Ovary (tissue), 7 donors: ENCODE measurements at regions not wholly inside any gene's neighbourhood (a gene's known extent, or its start where the extent isn't known, plus 50 kb on each side); places are given as distances from the start of the nearest gene placed in this dataset.

Experiments
- DNase-seq, 5 donors: peaks; one replicate each; pipeline ENCODE4 v3.0.0-alpha.2; 2019 to 2020
- H3K27ac ChIP-seq, 2 donors: fragments of 200-600 bp; one replicate each; pipeline versions ENCODE4 v1.5.1 to v1.8.0; 2019 to 2022
- H3K27me3 ChIP-seq: fragments of 200-600 bp; one replicate; pipeline ENCODE4 v1.8.0; 2022
- H3K36me3 ChIP-seq: fragments of 200-600 bp; sonication (generic); one replicate; pipeline ENCODE4 v1.5.1; 2019
- H3K4me1 ChIP-seq: one replicate; pipeline ENCODE4 v1.8.1; 2013; ENCODE audit warnings: mild to moderate bottlenecking, moderate library complexity; ENCODE audit not compliant: insufficient read depth
- H3K4me3 ChIP-seq: fragments of 200-600 bp; sonication (generic); one replicate; pipeline ENCODE4 v1.5.1; 2017
- H3K9me3 ChIP-seq, 2 donors: fragments of 200-600 bp in 1 of 2; sonication (generic) in 1 of 2; one replicate each; pipeline versions ENCODE4 v1.5.1 to v1.8.1; 2013 to 2019; ENCODE audit warnings: mild to moderate bottlenecking in 1 of 2, moderate library complexity in 1 of 2
- EP300 ChIP-seq: sonication (generic); formaldehyde crosslinking; IDR thresholded peaks from one replicate; pipeline ENCODE4 v1.6.1; 2017; ENCODE audit warnings: antibody characterized with exemption
- POLR2A ChIP-seq: fragments of 450-650 bp; IDR thresholded peaks from one replicate; pipeline ENCODE4 v1.6.1; 2017; ENCODE audit warnings: antibody characterized with exemption, mild to moderate bottlenecking, moderate library complexity
- WGBS, 3 donors: extraction: QIAGEN DNeasy Blood & Tissue Kit in 1 of 3; methylation state at CpG; one replicate each; pipeline versions ENCODE4 v1.1.5 to v1.1.7; 2013 to 2017; 5-methylcytosine and 5-hydroxymethylcytosine counted together
- intact Hi-C, 4 donors: fragments of 100-400 bp; cut with DNase I; formaldehyde crosslinking; loops; one replicate each; pipeline versions ENCODE4 v1.11.0 to v1.15.1; 2022 to 2023
- TF ChIP-seq, protein P1 (sequence below), 3 donors: fragments of 450-650 bp in 2 of 3; fragments of 200-600 bp in 1 of 3; IDR thresholded peaks; one replicate each; pipeline versions ENCODE4 v1.5.1 to v1.8.0; 2016 to 2022; ENCODE audit warnings: antibody characterized with exemption in 3 of 3, mild to moderate bottlenecking in 1 of 3
- donor health status: DM: no; HTN: no; CAD: no; lungs with moderate emphysema.
- donor health status: DM: no; HTN: no; CAD: no.
- donor health status: Bipolar disorder and iron deficiency.
- donor health status: DM: no; HTN: no; CAD: no.
- donor health status: DM: yes; HTN: yes; CAD: no.

DNA sequence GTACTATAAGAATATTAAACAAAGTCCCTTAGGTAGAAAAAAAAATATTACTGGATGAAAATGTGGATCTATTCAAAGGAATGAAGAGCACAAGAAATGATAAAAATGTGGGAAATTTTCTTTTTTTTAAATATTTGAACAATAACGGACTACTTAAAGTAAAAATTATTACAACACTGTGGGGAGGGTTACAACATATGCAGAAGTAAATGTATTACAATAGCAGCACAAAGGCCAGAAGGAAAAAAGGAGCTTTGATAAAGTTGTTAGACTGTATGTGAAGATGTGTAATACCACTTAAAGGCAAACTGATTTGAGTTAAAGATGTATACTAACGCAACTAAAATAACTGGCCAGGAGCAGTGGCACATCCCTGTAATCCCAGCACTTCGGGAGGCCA, 427.1 kb downstream of the SHQ1 start:
- peaks cover 2% of the 10 kb centered on the region for H3K4me1 ChIP-seq
- no peaks in the 10 kb centered on the region for H3K27me3 ChIP-seq
- H3K27ac ChIP-seq = no peak overlapping the region
- 93 to 98% (median 95%) methylated on average over 3 of the region's 3 CpGs for whole genome bisulfite sequencing, 3 donors
- no peaks in the 10 kb centered on the region for H3K9me3 ChIP-seq
- H3K36me3 ChIP-seq = no peaks in the 10 kb centered on the region
- no peak overlapping the region for H3K4me3 ChIP-seq
- TF ChIP-seq, protein P1, sequence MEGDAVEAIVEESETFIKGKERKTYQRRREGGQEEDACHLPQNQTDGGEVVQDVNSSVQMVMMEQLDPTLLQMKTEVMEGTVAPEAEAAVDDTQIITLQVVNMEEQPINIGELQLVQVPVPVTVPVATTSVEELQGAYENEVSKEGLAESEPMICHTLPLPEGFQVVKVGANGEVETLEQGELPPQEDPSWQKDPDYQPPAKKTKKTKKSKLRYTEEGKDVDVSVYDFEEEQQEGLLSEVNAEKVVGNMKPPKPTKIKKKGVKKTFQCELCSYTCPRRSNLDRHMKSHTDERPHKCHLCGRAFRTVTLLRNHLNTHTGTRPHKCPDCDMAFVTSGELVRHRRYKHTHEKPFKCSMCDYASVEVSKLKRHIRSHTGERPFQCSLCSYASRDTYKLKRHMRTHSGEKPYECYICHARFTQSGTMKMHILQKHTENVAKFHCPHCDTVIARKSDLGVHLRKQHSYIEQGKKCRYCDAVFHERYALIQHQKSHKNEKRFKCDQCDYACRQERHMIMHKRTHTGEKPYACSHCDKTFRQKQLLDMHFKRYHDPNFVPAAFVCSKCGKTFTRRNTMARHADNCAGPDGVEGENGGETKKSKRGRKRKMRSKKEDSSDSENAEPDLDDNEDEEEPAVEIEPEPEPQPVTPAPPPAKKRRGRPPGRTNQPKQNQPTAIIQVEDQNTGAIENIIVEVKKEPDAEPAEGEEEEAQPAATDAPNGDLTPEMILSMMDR (IDR thresholded peaks at IDR 0.05) = no peak
- no peak for TF ChIP-seq POLR2A
- TF ChIP-seq EP300 = no peak
- DNase-seq = no peak
- intact Hi-C loops = no loop called here

GRCh38 chr3:72418856-72419255, 429.4 kb downstream of the SHQ1 start:
- DNase-seq = no peak
- H3K36me3 ChIP-seq = no peaks in the 10 kb centered on the region
- H3K4me1 ChIP-seq = no peaks in the 10 kb centered on the region
- TF ChIP-seq EP300 = no peak
- no peak for TF ChIP-seq POLR2A
- TF ChIP-seq, protein P1 (IDR thresholded peaks at IDR 0.05) = no peak
- H3K27ac ChIP-seq = no peak overlapping the region
- no peaks in the 10 kb centered on the region for H3K27me3 ChIP-seq
- intact Hi-C loops = no loop called here
- no peak overlapping the region for H3K4me3 ChIP-seq
- H3K9me3 ChIP-seq = no peaks in the 10 kb centered on the region
- WGBS, 3 donors = 93 to 95% (median 93%) methylated on average over 8 of the region's 8 CpGs

DNA sequence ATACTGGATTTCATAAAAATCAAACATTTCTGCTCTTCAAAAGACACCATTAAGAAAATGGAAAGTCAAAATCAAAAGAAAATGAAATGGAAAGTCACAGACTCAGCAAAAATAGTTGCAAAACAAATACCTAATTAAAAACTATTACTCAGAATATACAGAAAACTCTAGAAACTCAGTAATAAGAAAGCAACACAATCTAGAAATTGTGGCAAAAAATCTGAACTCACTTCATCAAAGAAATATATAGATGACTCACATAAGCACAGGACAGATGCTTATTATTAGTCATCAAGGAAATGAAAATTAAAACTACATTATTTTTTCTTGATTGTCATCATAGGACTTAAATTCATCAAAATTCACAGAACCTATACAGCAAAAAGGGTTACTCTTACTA, 430.0 kb downstream of the SHQ1 start:
- TF ChIP-seq, protein P1 (IDR thresholded peaks at IDR 0.05) = no peak
- no peak for TF ChIP-seq EP300
- no peak for TF ChIP-seq POLR2A
- Histone ChIP-seq H3K4me3 (no peak overlapping the region), H3K4me1 (no peaks in the 10 kb centered on the region), H3K36me3 (no peaks in the 10 kb centered on the region), H3K9me3 (no peaks in the 10 kb centered on the region), H3K27ac (no peak overlapping the region), H3K27me3 (no peaks in the 10 kb centered on the region)
- DNase-seq = no peak
- intact Hi-C loops = no loop called here

GRCh38 chr3:72414481-72415016, 433.7 kb downstream of the SHQ1 start:
- Histone ChIP-seq H3K4me3 (no peak overlapping the region), H3K9me3 (no peaks in the 10 kb centered on the region), H3K36me3 (no peaks in the 10 kb centered on the region), H3K27ac (no peak overlapping the region), H3K27me3 (no peaks in the 10 kb centered on the region), H3K4me1 (peaks cover 8% of the 10 kb centered on the region)
- no peak for DNase-seq
- intact Hi-C loops = no loop called here
- WGBS, 3 donors = 64 to 66% (median 64%) methylated on average over 3 of the region's 3 CpGs
- TF ChIP-seq, protein P1 (IDR thresholded peaks at IDR 0.05) = no peak
- TF ChIP-seq POLR2A (no peak), EP300 (no peak)

DNA sequence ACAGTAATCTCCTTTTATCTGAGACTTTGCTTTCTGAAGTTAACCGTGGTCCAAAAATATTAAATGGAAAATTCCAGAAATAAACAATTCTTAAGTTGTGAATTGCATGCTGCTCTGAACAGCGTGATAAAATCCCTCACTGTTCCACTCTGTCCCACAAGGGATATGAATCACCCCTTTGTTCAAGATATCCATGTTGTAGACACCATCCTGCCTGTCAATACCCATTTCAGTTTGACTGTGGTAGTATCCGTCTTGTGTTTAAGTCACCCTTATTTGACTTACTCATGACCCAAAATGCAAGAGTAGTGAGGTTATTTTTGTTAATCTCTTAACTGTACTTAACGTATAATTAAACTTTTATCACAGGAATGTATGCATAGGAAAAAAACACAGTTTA, 435.0 kb downstream of the SHQ1 start:
- no peaks in the 10 kb centered on the region for H3K36me3 ChIP-seq
- TF ChIP-seq, protein P1 (IDR thresholded peaks at IDR 0.05) = no peak
- TF ChIP-seq POLR2A (no peak), EP300 (no peak)
- no peaks in the 10 kb centered on the region for H3K27me3 ChIP-seq
- intact Hi-C loops = no loop called here
- WGBS, 3 donors = 56 to 65% (median 64%) methylated on average over 4 of the region's 4 CpGs
- H3K4me1 ChIP-seq = peaks cover 9% of the 10 kb centered on the region
- no peak overlapping the region for H3K27ac ChIP-seq
- DNase-seq = no peak
- no peak overlapping the region for H3K4me3 ChIP-seq
- no peaks in the 10 kb centered on the region for H3K9me3 ChIP-seq
